HG02970 (cell line): ENCODE measurements at regions not wholly inside any gene's neighbourhood (a gene's known extent, or its start where the extent isn't known, plus 50 kb on each side); places are given as distances from the start of the nearest gene placed in this dataset.
"Not testable (repeated sequence)": the region's sequence is repeated elsewhere in the genome, so short reads cannot be mapped to it uniquely, and the experiment has no call there.

Source experiments
- ATAC-seq: cut with Tn5 transposase; IDR thresholded peaks from one replicate; pipeline ENCODE4 v1.9.1; 2021; ENCODE audit warnings: mild to moderate bottlenecking, moderate library complexity, moderate number of reproducible peaks; ENCODE audit not compliant: unreplicated experiment, low FRiP score

DNA sequence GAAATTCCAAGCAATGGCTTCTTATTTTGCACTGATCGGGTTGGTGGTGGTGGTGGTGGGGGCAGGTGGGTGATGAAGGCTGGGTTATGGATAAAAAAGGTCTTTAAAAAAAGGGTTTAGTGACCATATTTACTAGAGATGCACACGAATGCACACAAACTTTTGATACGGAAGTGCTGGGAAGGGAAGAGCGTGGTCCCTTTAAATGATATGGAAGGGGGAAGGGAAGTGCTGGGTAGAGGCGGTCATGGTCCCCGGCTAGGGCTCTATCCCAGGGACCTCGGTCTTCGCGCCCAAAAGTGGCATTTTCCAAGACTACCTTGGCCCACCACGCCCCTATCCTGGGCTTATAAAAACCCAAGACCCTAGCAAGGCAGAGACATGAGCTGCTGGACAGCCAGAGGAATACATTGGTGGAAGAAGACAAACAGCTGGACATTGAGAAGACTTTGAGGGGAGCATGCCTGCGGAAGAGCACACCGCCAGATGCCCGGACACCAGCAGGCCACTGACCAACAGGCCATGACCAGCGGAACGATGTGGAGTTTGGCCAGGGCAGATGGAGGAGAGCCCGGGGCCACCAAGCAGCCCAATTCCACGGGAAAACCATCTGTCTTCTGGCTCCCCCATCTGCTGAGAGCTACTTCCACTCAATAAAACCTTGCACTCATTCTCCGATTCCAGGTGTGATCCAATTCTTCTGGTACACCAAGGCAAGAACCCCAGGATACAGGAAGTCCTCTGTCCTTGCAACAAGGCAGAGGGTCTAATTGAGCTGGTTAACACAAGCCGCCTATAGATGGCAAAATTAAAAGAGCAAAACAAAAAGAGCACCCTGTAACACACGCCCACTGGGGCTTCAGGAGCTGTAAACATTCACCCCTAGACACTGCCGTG lies 1720.2 kb downstream of the MRPL39 start:
- no peak for ATAC-seq

DNA sequence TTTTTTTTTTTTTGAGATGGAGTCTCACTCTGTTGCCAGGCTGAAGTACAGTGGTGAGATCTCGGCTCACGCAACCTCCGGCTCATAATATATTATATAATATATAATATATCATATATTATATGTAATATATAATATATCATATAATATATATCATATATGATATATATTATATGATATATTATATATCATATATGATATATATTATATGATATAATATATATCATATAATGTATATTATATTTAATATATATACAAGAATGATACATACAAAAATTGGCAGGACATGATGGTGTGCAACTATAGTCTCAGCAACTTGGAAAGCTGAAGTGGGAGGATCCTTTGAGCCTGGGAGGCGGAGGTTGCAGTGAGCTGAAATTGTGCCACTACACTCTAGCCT lies 1725.5 kb downstream of the MRPL39 start:
- ATAC-seq = no peak

DNA sequence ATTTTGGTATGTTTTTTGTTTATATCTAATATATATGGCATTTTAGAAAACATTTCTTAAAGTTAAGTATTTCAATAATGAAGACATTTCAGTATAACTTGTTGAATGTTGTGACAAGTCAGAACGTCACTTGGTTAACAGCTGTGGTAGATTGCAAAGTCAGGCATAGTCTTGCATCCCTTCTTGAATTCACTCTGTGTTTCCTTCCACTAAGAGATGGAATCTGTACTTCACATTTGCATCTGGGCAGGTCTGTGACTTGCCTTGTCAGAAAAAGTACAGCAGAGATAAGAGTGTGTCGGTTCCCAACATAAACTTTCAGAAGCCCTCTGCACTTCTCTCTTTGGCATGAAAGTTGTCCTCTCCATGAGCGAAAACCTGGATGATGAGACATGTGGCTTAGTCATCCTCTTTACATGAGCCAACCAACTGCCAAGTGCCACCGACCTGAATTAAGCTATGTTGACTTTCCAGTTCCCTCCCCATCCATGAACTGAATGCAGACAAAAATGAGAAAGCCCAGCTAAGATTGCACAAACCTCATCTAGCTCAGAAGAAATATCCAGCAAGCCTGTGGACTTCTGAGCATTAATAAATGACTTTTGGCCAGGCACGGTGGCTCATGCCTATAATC lies 1730.2 kb downstream of the MRPL39 start:
- ATAC-seq = no peak

DNA sequence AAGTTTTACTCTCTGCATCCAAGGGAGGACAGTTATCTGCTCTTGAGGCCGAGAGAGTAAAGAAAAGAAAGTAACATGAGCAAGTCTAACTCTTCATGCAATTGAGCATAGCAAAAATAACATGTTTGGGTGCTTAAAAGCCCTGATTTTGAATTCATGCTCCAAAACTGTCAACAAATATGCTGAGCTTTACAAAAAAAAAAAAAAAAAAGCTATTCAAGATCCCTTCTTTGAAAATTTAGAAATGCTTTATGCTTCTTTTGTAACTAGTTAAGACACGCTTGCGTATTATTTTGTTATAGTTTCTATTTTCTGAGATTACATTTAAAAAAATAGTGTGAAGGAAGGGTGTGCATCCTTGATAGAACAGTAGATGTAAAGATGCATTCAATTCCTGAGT lies 1733.0 kb downstream of the MRPL39 start:
- ATAC-seq = no peak

DNA sequence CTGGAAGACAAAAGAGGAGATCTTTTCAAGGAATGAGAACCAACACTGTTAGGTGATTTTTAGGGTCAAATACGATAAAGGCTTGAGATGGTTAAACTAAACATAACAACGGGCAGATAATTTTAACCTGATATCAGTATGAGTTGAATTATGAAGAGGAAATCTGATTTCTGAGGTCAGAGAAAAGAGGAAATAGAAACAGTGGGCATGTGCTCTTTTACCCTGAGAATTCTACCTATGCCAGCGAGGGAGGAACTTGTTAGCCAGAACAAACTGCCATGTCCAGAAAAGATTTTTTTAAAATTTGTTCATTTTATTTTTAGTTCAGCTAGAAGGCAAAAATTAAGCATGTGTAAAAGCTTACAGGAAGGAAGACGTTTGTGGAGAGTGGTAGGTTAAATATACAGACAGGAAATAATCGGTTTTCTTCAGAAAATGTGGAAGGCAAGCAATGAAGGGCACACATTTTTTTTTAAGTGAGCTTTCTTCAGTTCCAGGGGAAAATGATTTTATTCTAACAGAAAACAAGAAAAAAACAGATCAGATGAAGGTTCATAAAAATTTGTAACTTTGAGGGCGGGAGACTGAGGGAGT lies 1745.3 kb downstream of the MRPL39 start:
- no peak for ATAC-seq

DNA sequence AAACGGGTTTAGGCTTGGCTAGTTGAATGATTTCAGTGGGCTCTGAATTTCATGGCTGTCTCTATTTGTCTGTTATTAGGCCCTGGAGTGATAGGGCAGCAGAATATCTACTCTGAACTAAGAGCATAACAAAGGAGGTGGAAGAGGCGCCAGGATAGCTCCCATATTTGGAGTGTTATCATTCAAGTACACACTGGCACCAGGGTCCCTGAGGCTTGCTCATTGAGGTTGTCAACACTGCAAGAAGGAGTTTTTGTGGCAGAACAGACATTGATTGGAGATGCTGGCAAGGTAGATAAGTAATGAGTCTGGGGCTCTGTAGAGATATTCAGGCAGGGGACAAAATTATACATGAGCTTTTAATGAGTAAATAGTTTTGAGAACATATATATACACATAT lies 1748.4 kb downstream of the MRPL39 start:
- ATAC-seq = no peak

DNA sequence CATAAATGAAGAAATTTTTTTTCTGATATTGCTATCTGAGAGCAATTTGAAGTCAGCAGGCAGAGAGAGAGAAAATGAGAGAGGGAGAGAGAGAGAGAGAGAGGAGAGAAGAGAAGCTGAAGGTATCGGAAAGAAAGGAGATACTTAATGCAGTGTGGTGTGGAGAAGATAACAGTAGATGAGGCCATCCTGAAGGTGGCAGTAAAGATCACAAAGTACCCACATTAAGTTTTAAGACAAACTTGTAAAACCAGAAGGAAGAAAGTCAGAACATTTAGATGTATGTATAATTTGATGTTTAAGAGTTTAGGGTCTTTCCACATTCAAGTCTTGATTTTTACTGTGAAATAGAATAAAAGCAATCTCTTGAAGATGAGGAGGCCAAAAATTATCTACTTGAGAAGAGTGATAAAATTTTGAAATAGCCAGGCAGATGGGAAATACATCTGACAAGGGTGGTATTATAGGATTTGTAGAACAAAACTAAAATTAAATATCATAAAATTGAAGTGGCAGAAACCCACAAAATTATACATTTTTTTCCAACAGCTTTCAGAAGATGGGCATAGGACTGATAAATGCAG lies 1753.4 kb downstream of the MRPL39 start:
- no peak for ATAC-seq

DNA sequence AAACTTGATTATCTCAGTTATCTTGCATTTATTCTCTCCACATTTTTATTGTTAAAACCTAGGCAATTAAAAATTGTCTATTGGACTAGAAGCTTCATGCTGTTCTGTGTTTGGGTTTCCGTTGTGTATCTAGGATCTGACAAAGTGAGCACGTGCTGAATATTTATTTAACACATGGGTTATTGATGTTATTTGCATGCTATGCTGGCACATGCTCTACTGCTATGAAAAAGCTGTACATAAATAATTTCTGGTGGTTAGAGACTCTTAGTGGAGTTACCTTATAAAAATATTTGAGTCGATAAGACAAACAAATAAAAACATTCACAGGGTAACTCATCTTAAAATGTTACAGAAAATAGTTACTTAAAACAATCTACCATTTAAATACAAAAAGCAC lies 1769.7 kb downstream of the MRPL39 start:
- no peak for ATAC-seq

DNA sequence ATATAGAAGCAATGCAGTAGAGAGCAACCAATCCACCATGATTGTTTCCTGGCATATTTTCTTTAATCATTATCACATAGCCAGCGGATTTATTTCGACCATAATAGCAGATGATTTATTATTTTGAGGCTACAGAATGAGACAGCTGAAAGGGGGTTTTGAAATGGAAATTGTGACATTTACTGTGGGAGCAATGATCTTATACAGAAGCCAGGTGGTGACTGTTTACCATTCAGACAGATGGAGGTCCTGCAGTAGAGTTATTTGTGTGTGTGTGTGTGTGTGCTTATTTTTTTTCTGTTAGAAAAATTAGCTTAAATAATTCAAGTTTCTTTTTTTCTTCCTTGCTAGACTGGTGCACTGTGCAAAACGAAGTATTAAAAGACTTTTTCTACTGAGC lies 1784.5 kb downstream of the MRPL39 start:
- ATAC-seq = no peak

DNA sequence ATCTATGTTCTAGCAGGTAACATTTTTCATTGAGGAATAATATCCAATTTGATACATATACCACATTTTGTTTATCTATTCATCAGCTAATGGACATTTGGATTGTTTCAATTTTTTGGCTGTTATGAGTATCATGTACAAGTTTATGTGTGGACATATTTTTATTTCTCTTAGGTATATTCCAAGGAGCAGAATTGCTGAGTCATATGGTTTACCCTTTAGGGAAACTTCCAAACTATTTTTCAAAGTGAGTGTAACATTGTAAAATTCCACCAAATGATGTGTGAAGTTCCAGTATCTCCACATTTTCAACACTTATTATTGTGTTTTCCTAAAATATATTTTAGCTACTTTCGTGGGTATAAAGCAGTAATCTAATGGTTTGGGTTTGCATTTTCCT lies 1789.9 kb downstream of the MRPL39 start:
- no peak for ATAC-seq

DNA sequence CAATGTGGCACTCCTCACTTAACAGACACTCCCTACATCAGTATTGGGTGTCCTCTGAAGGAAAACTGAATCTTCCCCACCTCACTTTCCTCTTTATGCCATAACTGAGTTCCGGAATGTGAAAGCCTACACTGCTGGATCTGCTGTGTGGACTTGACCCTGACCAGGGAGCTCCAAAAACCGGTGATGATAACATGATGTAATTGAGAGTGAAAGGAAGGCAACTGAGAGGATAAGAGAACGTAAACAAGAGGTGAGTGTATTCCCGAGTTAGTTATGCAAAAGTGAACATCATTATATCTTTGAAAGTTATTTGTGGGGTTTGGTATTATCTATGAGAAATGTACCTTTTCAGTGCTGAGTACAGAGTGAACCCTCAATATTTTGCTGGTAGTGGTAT lies 1794.8 kb downstream of the MRPL39 start:
- ATAC-seq = no peak

DNA sequence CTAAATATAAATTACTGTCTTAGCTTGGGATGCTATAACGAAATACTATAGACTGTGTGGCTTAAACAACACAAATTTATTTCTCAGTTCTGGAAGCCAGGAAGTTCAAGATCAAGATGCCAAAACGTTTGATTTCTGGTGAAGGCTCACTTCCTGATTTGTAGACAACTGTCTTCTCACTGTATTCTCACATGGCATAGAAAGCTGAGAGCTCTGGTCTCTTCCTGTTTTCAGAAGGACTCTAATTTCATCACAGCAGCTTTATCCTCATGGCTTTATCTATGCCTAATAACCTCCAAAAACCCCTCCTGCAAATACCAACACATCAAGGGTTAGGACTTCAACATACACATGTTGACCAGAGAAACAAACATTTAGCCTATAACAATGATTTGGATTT lies 1795.5 kb downstream of the MRPL39 start:
- ATAC-seq = no peak

DNA sequence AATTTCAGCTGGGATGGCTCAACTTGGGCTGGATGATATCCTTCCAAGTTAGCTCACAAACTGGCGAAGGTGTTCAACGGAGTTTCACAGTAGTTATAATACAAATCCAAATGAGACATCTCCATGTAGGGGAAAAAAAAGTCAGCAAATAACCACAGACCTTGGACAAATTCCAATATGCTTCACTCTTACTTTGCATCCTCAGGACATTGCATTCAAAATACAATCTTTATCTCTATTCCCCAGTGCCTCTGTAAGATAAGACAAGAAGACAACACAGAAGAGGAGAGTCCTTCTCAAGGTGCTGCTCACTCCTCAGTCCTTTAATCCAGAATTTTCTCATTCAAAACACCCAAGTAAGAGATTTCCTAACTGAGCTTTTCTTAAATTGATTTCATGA lies 1797.7 kb downstream of the MRPL39 start:
- ATAC-seq = no peak

DNA sequence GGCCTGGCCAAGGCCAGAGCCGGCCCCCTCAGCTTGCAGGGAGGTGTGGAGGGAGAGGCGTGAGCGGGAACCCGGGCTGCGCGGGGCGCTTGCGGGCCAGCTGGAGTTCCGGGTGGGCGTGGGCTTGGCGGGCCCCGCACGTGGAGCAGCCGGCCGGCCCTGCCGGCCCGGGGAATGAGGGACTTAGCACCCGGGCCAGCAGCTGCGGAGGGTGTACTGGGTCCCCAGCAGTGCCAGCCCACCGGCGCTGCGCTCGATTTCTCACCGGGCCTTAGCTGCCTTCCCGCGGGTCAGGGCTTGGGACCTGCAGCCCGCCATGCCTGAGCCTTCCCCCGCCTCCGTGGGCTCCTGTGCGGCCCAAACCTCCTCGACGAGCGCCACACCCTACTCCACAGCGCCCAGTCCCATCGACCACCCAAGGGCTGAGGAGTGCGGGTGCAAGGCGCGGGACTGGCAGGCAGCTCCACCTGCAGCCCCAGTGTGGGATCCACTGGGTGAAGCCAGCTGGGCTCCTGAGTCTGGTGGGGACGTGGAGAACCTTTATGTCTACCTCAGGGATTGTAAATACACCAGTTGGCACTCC lies 1800.2 kb downstream of the MRPL39 start:
- ATAC-seq = not testable (repeated sequence)

DNA sequence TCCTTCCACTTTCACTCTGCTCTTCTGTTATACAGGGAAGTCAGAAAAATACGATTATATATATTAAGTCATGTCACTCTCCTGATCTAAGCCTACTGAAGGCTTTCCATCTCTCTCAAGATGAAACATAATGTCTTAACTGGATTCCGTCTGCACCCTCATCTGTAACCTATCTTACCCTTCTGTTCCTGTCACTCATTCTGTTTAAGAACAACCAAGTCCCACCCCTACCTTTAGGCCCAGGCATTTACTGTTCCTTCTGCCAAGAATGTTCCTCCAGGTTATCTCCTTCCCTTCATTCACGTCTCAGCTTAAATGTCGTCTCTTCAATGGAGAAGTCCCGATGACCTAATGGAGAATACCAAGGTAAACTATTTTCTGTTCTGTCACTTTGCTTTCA lies 1802.4 kb downstream of the MRPL39 start:
- ATAC-seq = no peak

DNA sequence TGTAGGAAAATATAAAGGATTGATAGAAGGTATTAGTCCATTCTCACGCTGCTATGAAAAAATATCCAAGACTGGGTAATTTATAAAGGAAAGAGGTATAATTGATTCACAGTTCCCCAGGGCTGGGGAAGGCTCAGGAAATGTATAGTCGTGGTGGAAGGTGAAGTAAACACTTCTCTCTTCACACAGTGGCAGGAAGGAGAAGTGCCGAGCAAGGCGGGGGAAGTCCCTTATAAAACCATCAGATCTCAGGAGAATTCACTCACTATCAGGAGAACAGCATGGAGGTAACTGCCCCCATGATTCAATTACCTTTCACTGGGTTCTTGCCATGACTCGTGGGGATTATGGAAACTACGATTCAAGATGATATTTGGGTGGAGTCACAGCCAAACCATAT lies 1806.0 kb downstream of the MRPL39 start:
- ATAC-seq = no peak

DNA sequence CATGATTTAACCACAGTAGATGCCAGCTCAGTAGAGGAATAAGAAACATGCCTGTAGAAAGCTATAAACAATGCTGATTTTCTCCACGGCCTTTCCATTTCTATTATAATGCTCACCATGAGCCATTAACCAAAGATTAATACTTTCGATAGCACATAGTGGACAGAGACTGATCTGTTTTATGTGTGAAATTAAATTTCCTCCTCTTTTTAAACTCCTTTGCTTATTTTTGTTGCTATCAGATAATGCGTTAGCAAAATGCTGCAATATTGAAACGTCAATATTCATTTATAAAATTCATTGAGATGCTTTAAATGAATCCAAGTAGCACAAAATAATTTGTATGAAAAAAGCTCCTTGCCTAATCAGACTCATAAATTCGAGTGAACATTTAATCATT lies 1807.9 kb downstream of the MRPL39 start:
- no peak for ATAC-seq

DNA sequence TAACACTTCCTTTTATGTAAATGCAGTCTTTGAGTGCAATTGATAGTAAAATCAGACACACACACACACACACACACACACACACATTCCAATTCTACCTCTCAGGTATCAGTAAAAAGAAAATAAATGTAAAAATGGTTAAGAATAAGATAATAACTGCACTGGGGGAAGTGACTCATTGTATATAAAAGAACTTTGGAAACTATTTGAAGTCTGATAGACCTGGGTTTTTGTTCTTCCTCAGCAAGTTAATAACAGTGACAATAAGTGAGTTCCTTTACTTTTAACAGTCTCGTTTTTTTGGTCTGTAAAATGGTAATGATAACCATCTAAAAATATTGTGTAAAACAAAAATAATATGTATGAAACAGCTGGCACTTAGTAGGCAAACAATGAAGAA lies 1815.0 kb downstream of the MRPL39 start:
- no peak for ATAC-seq

DNA sequence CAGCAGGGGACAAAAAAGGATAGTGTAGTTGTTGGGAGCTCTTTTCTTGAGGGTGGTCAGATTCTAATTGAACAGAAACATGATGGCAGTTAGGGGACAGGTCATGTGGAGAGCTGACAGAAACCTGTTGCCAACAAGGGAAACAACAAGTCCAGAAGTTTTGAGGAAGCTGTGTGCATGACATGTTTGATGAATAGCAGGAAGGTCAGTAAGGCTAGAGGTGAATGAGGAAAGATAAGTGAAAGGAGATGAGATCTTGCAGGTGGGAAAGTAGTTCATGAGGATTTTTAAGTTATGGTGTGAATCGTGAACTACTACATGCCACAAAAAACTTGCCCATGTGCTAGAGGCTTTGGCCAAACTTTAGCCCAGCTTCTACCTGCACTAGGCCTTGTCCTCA lies 1817.4 kb downstream of the MRPL39 start:
- no peak for ATAC-seq

DNA sequence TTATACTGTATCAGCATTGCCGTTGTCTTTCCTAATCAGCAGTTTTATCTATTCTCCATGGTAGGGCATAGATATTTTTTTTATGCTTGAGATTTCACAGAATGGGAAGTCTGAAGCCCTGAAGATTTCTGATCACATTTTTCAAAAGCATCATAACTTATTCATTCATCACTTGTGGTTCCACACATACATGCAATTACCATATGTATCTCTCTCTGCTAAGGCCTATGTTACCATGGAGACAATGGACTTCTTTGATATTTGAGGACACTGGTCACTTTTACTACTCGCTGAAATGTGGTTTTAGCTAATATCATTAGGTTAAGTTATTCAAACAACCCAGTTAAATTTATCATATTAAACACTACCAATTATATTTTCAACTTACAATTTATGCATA lies 1827.0 kb downstream of the MRPL39 start:
- no peak for ATAC-seq

DNA sequence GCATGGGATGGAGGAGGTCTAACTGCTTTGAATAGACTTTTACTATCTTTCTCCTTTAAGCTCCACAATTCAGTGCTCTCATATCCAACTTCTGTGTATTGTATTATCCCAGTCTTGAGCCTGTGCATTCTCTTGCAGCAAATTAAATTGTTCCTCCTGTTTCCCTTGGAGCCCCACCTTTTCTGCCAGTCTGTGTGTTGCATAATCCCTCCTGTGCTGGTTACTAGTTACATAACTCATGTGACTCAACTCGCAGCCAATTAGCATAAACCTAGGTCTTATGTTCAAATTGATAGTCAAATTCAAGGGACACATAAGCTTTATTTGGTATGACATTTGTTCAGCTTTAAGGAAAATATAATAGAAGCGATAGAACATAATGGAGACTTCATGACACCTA lies 1863.5 kb downstream of the MRPL39 start:
- ATAC-seq = no peak
